ENCODE measurements at regions not wholly inside any gene's neighbourhood (a gene's known extent, or its start where the extent isn't known, plus 50 kb on each side); places are given as distances from the start of the nearest gene placed in this dataset.

- H3K27ac ChIP-seq: no peak overlapping the region
- TF ChIP-seq CTCF (IDR thresholded peaks at IDR 0.05): no peak
- DNase-seq (ENCODE audit: low spot score): no peak
- H3K4me3 ChIP-seq: no peak overlapping the region
Observed at GRCh38 chr20:52809003-52809402, 163.2 kb upstream of the TSHZ2 start.

DNA sequence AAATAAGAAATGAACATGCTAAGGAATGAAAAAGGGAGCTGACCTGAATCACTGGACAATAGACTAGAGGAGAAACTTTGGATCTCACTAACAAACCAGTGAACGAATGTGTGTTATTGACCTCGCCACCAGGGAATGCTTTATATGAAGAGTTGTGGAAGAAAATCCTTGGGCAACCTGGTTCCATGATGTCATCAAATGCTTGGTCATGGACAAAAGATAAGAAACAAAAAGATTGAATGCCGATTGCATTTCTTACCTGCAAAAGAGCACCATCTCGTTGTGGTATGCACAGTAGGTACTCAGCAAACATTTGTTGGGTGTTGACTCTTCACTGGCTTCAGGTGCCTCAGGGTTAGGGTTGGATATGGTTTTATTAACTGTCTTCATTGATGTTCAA is 165.2 kb upstream of the TSHZ2 start:
- no peak overlapping the region for H3K27ac ChIP-seq
- H3K4me3 ChIP-seq: no peak overlapping the region
- TF ChIP-seq CTCF (IDR thresholded peaks at IDR 0.05): no peak
- no peak for DNase-seq (ENCODE audit: low spot score)

GRCh38 chr20:52805843-52806242 is 166.3 kb upstream of the TSHZ2 start:
- TF ChIP-seq CTCF (IDR thresholded peaks at IDR 0.05): no peak
- H3K27ac ChIP-seq: no peak overlapping the region
- DNase-seq (ENCODE audit: low spot score): no peak
- no peak overlapping the region for H3K4me3 ChIP-seq

DNA sequence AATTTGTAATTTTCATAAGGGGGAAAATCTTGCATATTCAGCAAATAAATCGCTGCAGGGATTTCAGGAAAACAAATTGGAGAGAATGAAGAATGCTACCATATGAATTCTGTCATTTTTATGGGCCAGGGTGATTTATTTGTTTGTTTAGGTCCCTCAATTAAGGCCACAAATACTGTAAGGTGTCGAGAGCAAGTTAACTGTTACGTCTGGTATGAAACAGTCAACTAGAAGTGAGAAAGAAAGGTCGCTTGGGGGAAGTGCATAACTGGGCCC is 166.9 kb upstream of the TSHZ2 start:
- TF ChIP-seq CTCF (IDR thresholded peaks at IDR 0.05): no peak
- Histone ChIP-seq H3K4me3 (no peak overlapping the region), H3K27ac (no peak overlapping the region)
- DNase-seq (ENCODE audit: low spot score): no peak

GRCh38 chr20:52804497-52805295 is 167.5 kb upstream of the TSHZ2 start:
- no peak overlapping the region for H3K27ac ChIP-seq
- no peak overlapping the region for H3K4me3 ChIP-seq
- DNase-seq (ENCODE audit: low spot score): no peak
- no peak for TF ChIP-seq CTCF (IDR thresholded peaks at IDR 0.05)

DNA sequence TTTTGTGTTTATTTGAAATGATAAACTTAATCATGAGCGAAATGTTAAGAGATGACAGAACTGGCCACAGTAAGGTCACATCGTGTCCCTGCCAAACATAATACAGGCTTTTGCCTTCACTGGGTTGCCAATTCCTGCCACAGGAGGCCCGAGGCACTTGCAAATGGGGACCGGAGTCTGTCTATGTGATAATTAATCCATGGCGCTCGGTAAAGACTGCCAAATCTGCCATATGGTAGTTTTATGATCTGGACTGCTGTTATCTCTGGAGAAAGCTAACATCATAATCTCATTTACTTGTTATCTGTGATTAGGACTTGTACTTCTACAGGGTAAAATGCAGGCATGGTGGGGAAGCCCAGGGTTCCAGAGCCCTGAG is 170.5 kb upstream of the TSHZ2 start:
- no peak for TF ChIP-seq CTCF (IDR thresholded peaks at IDR 0.05)
- no peak overlapping the region for H3K27ac ChIP-seq
- H3K4me3 ChIP-seq: no peak overlapping the region
- DNase-seq (ENCODE audit: low spot score): no peak

DNA sequence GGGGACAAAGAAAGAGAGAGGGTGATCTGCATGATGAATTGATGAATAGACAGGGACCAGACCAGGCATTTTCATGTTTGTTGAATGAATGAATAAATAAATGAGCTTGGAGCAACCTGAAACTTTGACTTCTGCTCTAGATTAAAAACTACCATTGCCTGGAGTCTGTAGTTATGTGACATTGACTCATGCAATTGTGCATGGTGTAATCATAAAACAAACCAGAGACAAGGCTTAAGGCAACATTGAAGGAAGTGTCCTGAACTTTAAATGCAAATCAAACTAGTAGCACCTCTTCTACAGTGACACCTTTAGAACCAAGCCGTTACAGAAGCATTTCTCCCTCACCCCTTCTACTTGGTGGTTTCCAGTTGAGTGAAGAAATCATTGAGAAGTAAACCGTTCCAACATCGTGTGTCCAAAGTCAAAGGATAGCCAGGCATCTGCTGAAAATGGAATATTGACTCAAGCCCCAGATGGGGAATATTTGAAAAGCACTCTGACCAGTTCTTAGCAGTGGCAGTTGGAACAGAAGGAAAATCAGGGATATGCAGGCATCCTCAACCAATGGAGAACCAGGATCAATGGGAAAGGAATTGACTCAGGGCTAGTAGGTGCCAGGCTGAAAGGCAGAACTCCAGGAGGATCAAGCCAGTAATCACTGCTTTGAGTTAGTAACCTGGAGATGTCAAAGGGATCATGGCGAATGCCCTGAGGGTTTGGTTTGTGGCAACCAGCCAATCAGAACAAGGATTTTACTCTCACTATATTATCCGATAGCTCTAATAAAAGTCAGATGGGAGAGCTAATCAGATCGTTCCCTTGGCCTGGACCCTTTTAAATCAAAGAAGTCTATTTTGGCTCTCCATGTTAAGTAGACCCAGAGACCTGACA is 171.2 kb upstream of the TSHZ2 start:
- H3K27ac ChIP-seq: no peak overlapping the region
- TF ChIP-seq CTCF (IDR thresholded peaks at IDR 0.05): no peak
- H3K4me3 ChIP-seq: no peak overlapping the region
- DNase-seq (ENCODE audit: low spot score): no peak

Data from coronary artery (tissue), 2 donors.